ENCODE measurements at regions not wholly inside any gene's neighbourhood (a gene's known extent, or its start where the extent isn't known, plus 50 kb on each side); places are given as distances from the start of the nearest gene placed in this dataset.

DNA sequence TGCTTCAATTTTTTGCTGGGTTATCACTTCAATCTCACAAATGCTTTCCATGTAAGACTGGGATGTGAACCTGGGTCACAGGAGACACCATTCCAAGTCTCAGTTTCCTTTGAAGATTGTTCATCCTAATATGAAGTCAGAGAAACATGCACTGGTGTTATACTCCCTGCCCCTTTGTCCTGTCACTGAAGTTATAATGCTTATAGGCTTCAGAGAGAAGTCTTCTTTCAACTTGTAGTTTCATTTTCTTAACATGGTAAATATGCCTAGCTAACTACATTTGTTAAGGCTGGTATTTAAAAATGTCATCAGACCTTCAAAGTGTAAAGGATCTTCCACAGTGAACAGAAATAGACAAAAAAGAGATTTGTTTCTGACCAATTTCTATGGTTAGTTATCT lies 1195.9 kb downstream of the MRPL39 start:
- TF ChIP-seq, protein P1, sequence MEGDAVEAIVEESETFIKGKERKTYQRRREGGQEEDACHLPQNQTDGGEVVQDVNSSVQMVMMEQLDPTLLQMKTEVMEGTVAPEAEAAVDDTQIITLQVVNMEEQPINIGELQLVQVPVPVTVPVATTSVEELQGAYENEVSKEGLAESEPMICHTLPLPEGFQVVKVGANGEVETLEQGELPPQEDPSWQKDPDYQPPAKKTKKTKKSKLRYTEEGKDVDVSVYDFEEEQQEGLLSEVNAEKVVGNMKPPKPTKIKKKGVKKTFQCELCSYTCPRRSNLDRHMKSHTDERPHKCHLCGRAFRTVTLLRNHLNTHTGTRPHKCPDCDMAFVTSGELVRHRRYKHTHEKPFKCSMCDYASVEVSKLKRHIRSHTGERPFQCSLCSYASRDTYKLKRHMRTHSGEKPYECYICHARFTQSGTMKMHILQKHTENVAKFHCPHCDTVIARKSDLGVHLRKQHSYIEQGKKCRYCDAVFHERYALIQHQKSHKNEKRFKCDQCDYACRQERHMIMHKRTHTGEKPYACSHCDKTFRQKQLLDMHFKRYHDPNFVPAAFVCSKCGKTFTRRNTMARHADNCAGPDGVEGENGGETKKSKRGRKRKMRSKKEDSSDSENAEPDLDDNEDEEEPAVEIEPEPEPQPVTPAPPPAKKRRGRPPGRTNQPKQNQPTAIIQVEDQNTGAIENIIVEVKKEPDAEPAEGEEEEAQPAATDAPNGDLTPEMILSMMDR (IDR thresholded peaks at IDR 0.05; ENCODE audit: insufficient read depth, low read depth, low read length): no peak
- no peak for TF ChIP-seq EZH2 (IDR thresholded peaks at IDR 0.05; ENCODE audit: insufficient read depth, low read length)

Data from astrocyte (in vitro differentiated cells and primary cell).